Suprapubic skin (tissue), 4 donors: ENCODE measurements at regions not wholly inside any gene's neighbourhood (a gene's known extent, or its start where the extent isn't known, plus 50 kb on each side); places are given as distances from the start of the nearest gene placed in this dataset.
"Not testable (repeated sequence)": the region's sequence is repeated elsewhere in the genome, so short reads cannot be mapped to it uniquely, and the experiment has no call there.

Experiments used
- EP300 ChIP-seq: sonication (generic); formaldehyde crosslinking; IDR thresholded peaks from one replicate; pipeline ENCODE4 v1.6.1; 2017; ENCODE audit warnings: antibody characterized with exemption
- POLR2A ChIP-seq, 2 donors: fragments of 450-650 bp; IDR thresholded peaks; one replicate each; pipeline ENCODE4 v1.6.1; 2017; ENCODE audit warnings: antibody characterized with exemption in 2 of 2, mild to moderate bottlenecking in 2 of 2, moderate library complexity in 2 of 2
- POLR2AphosphoS5 ChIP-seq, 3 donors: sonication (generic); formaldehyde crosslinking; IDR thresholded peaks; one replicate each; pipeline ENCODE4 v1.6.1; 2017; ENCODE audit warnings: antibody characterized with exemption in 3 of 3
- TF ChIP-seq, protein P1 (sequence below), 2 donors: fragments of 200-600 bp in 1 of 2; fragments of 450-650 bp in 1 of 2; sonication (generic) in 1 of 2; IDR thresholded peaks; one replicate each; pipeline ENCODE4 v1.5.1; 2016 to 2019; ENCODE audit warnings: antibody characterized with exemption in 2 of 2, mild to moderate bottlenecking in 1 of 2, moderate library complexity in 1 of 2

DNA sequence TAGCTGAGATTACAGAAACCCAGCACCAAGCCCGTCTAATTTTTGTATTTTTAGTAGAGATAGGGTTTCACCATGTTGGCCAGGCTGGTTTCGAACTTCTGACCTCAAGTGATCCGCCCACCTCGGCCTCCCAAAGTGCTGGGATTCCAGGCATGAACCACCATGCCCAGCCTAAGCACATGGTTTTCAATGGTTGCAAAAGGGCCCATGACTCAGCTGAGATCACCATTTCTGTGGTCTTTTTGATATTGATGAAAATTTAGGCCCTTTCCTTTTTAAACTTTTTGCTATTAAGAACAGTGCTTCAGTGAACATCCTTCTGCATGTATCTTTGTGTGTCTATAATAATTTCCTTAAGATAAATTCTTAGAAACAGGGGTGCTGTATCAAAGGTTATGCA, 74.2 kb upstream of the CTBP2 start:
- TF ChIP-seq POLR2AphosphoS5 (IDR thresholded peaks at IDR 0.05); POLR2A (IDR thresholded peaks at IDR 0.05); EP300: not testable (repeated sequence)
- TF ChIP-seq, protein P1, sequence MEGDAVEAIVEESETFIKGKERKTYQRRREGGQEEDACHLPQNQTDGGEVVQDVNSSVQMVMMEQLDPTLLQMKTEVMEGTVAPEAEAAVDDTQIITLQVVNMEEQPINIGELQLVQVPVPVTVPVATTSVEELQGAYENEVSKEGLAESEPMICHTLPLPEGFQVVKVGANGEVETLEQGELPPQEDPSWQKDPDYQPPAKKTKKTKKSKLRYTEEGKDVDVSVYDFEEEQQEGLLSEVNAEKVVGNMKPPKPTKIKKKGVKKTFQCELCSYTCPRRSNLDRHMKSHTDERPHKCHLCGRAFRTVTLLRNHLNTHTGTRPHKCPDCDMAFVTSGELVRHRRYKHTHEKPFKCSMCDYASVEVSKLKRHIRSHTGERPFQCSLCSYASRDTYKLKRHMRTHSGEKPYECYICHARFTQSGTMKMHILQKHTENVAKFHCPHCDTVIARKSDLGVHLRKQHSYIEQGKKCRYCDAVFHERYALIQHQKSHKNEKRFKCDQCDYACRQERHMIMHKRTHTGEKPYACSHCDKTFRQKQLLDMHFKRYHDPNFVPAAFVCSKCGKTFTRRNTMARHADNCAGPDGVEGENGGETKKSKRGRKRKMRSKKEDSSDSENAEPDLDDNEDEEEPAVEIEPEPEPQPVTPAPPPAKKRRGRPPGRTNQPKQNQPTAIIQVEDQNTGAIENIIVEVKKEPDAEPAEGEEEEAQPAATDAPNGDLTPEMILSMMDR (IDR thresholded peaks at IDR 0.05) = not testable (repeated sequence)
